GM12873 (cell line): ENCODE measurements at regions not wholly inside any gene's neighbourhood (a gene's known extent, or its start where the extent isn't known, plus 50 kb on each side); places are given as distances from the start of the nearest gene placed in this dataset.

ENCODE experiments used
- TF ChIP-seq, protein P1 (sequence below): IDR thresholded peaks from 2 replicates; pipeline ENCODE4 v1.5.1; 2012; ENCODE audit warnings: low read depth, mild to moderate bottlenecking, moderate library complexity, low read length, control low read depth; ENCODE audit not compliant: insufficient read depth; ENCODE audit errors: missing control alignments

GRCh38 chr4:16377887-16378286 lies 151.6 kb upstream of the TAPT1 start:
- TF ChIP-seq, protein P1, sequence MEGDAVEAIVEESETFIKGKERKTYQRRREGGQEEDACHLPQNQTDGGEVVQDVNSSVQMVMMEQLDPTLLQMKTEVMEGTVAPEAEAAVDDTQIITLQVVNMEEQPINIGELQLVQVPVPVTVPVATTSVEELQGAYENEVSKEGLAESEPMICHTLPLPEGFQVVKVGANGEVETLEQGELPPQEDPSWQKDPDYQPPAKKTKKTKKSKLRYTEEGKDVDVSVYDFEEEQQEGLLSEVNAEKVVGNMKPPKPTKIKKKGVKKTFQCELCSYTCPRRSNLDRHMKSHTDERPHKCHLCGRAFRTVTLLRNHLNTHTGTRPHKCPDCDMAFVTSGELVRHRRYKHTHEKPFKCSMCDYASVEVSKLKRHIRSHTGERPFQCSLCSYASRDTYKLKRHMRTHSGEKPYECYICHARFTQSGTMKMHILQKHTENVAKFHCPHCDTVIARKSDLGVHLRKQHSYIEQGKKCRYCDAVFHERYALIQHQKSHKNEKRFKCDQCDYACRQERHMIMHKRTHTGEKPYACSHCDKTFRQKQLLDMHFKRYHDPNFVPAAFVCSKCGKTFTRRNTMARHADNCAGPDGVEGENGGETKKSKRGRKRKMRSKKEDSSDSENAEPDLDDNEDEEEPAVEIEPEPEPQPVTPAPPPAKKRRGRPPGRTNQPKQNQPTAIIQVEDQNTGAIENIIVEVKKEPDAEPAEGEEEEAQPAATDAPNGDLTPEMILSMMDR, result no peak

GRCh38 chr4:16365036-16365569 lies 138.8 kb upstream of the TAPT1 start:
- TF ChIP-seq, protein P1, result no peak

DNA sequence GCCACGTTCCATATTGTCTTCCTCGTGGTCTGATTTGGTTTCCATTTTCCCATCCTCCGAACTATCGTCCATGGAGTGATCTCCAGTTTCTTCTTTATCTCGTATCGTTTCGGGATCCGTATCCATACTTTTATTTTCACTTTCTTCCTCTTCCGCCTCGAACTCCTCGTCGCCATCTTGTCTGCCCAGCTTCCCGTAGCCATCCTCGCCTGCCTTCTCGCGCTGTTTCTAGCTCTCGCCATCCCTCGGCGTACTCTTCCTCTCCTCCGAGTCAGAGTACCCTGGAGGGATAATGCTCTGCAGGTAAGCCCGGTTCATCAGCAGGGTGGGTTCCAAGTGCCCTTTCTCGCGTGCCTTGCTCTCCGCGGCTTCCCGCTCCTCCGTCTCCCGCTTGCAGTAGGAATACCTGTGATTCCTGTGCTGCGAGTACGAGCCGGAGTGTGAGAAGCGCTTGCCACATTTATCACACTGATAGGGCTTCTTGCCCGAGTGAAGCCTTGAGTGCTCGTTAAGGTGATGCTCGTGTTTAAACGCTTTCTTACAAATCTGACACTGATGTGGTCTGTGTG lies 134.5 kb upstream of the TAPT1 start:
- TF ChIP-seq, protein P1, result no peak

DNA sequence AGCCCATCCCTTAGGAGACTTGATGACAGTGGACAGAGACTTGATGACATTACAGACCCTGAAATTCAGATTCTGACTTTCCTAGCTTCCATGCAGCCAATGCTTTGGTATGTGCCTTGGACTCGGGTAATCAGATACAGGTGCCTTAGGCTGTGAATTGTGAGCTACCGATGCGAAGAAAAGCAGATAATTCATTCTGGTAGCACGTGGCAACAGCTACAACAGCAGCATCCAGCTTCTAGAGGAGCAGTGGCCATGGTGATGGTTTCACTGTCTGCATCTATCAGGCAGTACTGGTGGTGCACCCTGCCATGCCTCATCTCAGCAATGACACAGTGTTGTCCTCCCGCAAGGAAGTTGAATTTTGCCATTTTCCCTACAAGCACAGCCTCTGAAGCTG lies 126.9 kb upstream of the TAPT1 start:
- TF ChIP-seq, protein P1, result no peak

DNA sequence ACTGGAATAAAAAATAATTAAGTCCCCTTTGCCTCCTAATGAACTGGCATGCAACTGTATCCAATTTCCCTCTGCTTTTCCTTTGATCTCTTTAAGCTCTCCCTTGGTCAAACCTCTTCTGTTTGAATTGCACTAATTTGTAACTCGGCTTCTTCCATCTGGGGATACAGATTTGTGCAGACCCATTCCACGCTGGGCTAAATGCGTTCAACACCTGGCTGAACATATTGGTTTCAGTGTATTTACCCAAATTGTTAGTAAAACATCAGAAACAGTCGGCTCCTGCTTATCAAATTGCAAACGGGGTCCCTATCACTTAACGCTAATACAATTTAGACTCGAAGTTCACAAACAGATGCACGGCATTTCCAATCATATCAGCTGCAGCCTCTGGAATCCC lies 124.9 kb upstream of the TAPT1 start:
- TF ChIP-seq, protein P1, result no peak

- TF ChIP-seq, protein P1, result no peak
Observed at GRCh38 chr4:16344853-16345252, 118.6 kb upstream of the TAPT1 start.

GRCh38 chr4:16337936-16338335 lies 111.7 kb upstream of the TAPT1 start:
- TF ChIP-seq, protein P1, result no peak
